Gastrocnemius medialis (tissue), 4 donors: ENCODE measurements at regions not wholly inside any gene's neighbourhood (a gene's known extent, or its start where the extent isn't known, plus 50 kb on each side); places are given as distances from the start of the nearest gene placed in this dataset.

Source experiments
- ATAC-seq, 2 donors: fragments of 150-250 bp; one replicate each; pipeline ENCODE4 v1.9.1; 2016
- DNase-seq, 2 donors: peaks; one replicate each; pipeline ENCODE4 v3.0.0-alpha.2; 2019
- H3K27ac ChIP-seq, 4 donors: fragments of 200-600 bp; sonication (generic); 1 replicate in 1 of 4; 2 replicates in 3 of 4; pipeline ENCODE4 v1.5.1; 2016 to 2018; ENCODE audit warnings: mild to moderate bottlenecking in 2 of 4, moderate library complexity in 1 of 4
- H3K27me3 ChIP-seq, 3 donors: fragments of 200-600 bp; sonication (generic) in 2 of 3; 1 replicate in 1 of 3; 2 replicates in 2 of 3; pipeline versions ENCODE4 v1.5.1 to v1.6.0; 2016 to 2019; ENCODE audit warnings: mild to moderate bottlenecking in 1 of 3, moderate library complexity in 1 of 3
- H3K36me3 ChIP-seq, 2 donors: fragments of 200-600 bp; sonication (generic) in 1 of 2; one replicate each; pipeline ENCODE4 v1.5.1; 2017 to 2018
- H3K4me1 ChIP-seq, 2 donors: fragments of 200-600 bp; sonication (generic) in 1 of 2; one replicate each; pipeline ENCODE4 v1.5.1; 2016 to 2017; ENCODE audit warnings: mild to moderate bottlenecking in 2 of 2
- H3K4me3 ChIP-seq, 4 donors: fragments of 200-600 bp; sonication (generic) in 3 of 4; 1 replicate in 1 of 4; 2 replicates in 3 of 4; pipeline ENCODE4 v1.5.1; 2016 to 2019; ENCODE audit warnings: mild to moderate bottlenecking in 2 of 4
- H3K9me3 ChIP-seq, 3 donors: fragments of 200-600 bp; sonication (generic) in 2 of 3; 1 replicate in 1 of 3; 2 replicates in 2 of 3; pipeline ENCODE4 v1.5.1; 2016 to 2019
- POLR2A ChIP-seq, 2 donors: fragments of 450-650 bp; IDR thresholded peaks; one replicate each; pipeline ENCODE4 v1.6.1; 2017; ENCODE audit warnings: antibody characterized with exemption in 2 of 2, mild to moderate bottlenecking in 2 of 2, moderate library complexity in 2 of 2
- in situ Hi-C, 4 donors: fragments of 200-750 bp; cut with MboI; loops; one replicate each; pipeline versions ENCODE4 v1.15.0 to v1.8.0; 2017; ENCODE audit warnings: low sequenced_read_pairs in 4 of 4
- intact Hi-C: fragments of 100-400 bp; cut with DNase I; formaldehyde crosslinking; loops from one replicate; pipeline ENCODE4 v1.15.1; 2023; ENCODE audit warnings: low total_unique reads
- TF ChIP-seq, protein P1 (sequence below), 5 experiments: fragments of 450-650 bp in 3 of 5; fragments of 200-600 bp in 2 of 5; sonication (generic) in 2 of 5; IDR thresholded peaks in 4 of 5; conservative IDR thresholded peaks in 1 of 5; 1 replicate in 4 of 5; 2 replicates in 1 of 5; pipeline ENCODE4 v1.5.1; 2016 to 2019; ENCODE audit warnings: antibody characterized with exemption in 5 of 5, mild to moderate bottlenecking in 3 of 5, moderate library complexity in 3 of 5

DNA sequence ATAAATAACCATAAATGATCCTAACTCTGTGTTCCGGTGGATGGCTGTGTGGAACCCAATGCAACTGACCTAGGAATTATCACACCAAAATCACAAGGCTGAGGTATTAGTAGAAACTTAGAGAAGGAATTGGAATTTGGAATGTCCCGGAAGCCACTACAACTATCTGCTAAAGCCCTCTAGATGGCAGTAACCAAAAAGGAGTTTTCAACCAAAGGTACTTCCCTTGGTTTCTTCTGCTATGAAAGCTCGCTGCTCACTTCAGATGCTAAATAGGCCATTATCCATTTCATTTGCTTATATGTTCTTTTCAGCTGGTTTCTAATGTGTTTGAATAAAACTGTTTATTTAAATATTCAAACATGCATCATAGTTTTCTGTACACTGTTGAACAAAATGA is 1589.1 kb upstream of the SPRY2 start:
- Histone ChIP-seq H3K27me3 (no peaks in the 10 kb centered on the region), H3K36me3 (no peaks in the 10 kb centered on the region), H3K4me3 (no peak overlapping the region), H3K4me1 (no peaks in the 10 kb centered on the region), H3K27ac (no peak overlapping the region), H3K9me3 (no peaks in the 10 kb centered on the region)
- TF ChIP-seq POLR2A (IDR thresholded peaks at IDR 0.05), result no peak
- TF ChIP-seq, protein P1, sequence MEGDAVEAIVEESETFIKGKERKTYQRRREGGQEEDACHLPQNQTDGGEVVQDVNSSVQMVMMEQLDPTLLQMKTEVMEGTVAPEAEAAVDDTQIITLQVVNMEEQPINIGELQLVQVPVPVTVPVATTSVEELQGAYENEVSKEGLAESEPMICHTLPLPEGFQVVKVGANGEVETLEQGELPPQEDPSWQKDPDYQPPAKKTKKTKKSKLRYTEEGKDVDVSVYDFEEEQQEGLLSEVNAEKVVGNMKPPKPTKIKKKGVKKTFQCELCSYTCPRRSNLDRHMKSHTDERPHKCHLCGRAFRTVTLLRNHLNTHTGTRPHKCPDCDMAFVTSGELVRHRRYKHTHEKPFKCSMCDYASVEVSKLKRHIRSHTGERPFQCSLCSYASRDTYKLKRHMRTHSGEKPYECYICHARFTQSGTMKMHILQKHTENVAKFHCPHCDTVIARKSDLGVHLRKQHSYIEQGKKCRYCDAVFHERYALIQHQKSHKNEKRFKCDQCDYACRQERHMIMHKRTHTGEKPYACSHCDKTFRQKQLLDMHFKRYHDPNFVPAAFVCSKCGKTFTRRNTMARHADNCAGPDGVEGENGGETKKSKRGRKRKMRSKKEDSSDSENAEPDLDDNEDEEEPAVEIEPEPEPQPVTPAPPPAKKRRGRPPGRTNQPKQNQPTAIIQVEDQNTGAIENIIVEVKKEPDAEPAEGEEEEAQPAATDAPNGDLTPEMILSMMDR (IDR thresholded peaks at IDR 0.05 in 4 of 5, conservative IDR thresholded peaks at IDR 0.05 in 1 of 5), result no peak
- intact Hi-C loops (no loop called here), in situ Hi-C loops (no loop called here)
- ATAC-seq (no peak), DNase-seq (no peak)

- H3K27ac ChIP-seq, result no peak overlapping the region
- H3K4me1 ChIP-seq, result no peaks in the 10 kb centered on the region
- H3K27me3 ChIP-seq, result no peaks in the 10 kb centered on the region
- no peak overlapping the region for H3K4me3 ChIP-seq
- TF ChIP-seq, protein P1 (IDR thresholded peaks at IDR 0.05 in 4 of 5, conservative IDR thresholded peaks at IDR 0.05 in 1 of 5), result no peak
- TF ChIP-seq POLR2A (IDR thresholded peaks at IDR 0.05), result no peak
- in situ Hi-C loops, result no loop called here
- ATAC-seq, result no peak
- no peaks in the 10 kb centered on the region for H3K36me3 ChIP-seq
- DNase-seq, result no peak
- intact Hi-C loops, result no loop called here
- no peaks in the 10 kb centered on the region for H3K9me3 ChIP-seq
Observed at GRCh38 chr13:81927347-81927746, 1586.4 kb upstream of the SPRY2 start.

DNA sequence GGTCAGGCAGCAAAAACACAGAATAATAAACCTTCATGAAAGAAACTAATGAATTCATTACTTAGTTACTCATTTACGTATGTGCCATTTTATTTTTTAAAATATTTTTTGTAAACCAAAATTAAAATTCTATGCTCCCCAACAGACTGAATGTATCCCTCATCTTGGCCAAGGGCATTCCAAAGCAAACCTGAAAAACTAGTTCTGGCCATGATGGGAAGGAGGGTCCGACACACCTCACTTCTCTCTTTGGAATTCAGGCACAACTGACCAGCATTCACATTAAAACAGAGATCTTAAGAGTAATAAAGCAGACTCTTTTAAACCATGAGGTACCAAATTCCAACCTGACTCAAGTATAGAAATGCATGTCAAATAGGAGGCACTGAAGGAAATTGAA is 1576.9 kb upstream of the SPRY2 start:
- in situ Hi-C loops, result no loop called here
- TF ChIP-seq POLR2A (IDR thresholded peaks at IDR 0.05), result no peak
- TF ChIP-seq, protein P1 (IDR thresholded peaks at IDR 0.05 in 4 of 5, conservative IDR thresholded peaks at IDR 0.05 in 1 of 5), result no peak
- H3K27ac ChIP-seq, result no peak overlapping the region
- H3K27me3 ChIP-seq, result no peaks in the 10 kb centered on the region
- intact Hi-C loops, result no loop called here
- H3K4me3 ChIP-seq, result no peak overlapping the region
- DNase-seq (no peak), ATAC-seq (no peak)
- no peaks in the 10 kb centered on the region for H3K9me3 ChIP-seq
- H3K4me1 ChIP-seq, result no peaks in the 10 kb centered on the region
- H3K36me3 ChIP-seq, result no peaks in the 10 kb centered on the region

DNA sequence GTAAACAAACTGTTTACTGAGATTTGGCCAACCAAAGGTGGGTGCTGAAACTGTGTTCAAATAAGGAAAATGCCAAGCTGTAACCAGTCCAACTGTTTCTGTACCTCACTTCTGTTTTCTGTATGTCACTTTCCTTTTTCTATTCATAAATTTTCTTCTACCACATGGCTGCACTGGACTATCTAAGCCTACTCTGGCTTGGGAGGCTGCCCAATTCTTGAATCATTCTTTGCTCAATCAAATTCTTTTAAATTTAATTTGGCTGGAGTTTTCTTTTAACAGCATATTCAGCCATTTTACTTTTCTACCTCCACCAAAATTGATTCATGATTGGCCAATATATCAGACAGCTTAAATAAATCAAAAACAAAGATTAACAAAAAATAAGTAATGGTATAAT is 1575.5 kb upstream of the SPRY2 start:
- H3K4me3 ChIP-seq, result no peak overlapping the region
- DNase-seq (no peak), ATAC-seq (no peak)
- intact Hi-C loops (no loop called here), in situ Hi-C loops (no loop called here)
- TF ChIP-seq POLR2A (IDR thresholded peaks at IDR 0.05), result no peak
- TF ChIP-seq, protein P1 (IDR thresholded peaks at IDR 0.05 in 4 of 5, conservative IDR thresholded peaks at IDR 0.05 in 1 of 5), result no peak
- H3K27me3 ChIP-seq, result no peaks in the 10 kb centered on the region
- no peaks in the 10 kb centered on the region for H3K36me3 ChIP-seq
- H3K27ac ChIP-seq, result no peak overlapping the region
- no peaks in the 10 kb centered on the region for H3K9me3 ChIP-seq
- H3K4me1 ChIP-seq, result no peaks in the 10 kb centered on the region

- H3K9me3 ChIP-seq, result no peaks in the 10 kb centered on the region
- H3K4me3 ChIP-seq, result no peak overlapping the region
- in situ Hi-C loops (no loop called here), intact Hi-C loops (no loop called here)
- no peaks in the 10 kb centered on the region for H3K4me1 ChIP-seq
- ATAC-seq (no peak), DNase-seq (no peak)
- TF ChIP-seq, protein P1 (IDR thresholded peaks at IDR 0.05 in 4 of 5, conservative IDR thresholded peaks at IDR 0.05 in 1 of 5), result no peak
- TF ChIP-seq POLR2A (IDR thresholded peaks at IDR 0.05), result no peak
- H3K27ac ChIP-seq, result no peak overlapping the region
- no peaks in the 10 kb centered on the region for H3K36me3 ChIP-seq
- no peaks in the 10 kb centered on the region for H3K27me3 ChIP-seq
Observed at GRCh38 chr13:81907787-81908372, 1567.0 kb upstream of the SPRY2 start.
